Testis (tissue), 2 donors: ENCODE measurements at regions not wholly inside any gene's neighbourhood (a gene's known extent, or its start where the extent isn't known, plus 50 kb on each side); places are given as distances from the start of the nearest gene placed in this dataset.

Experiments used
- CTCF ChIP-seq, 3 experiments: fragments of 450-650 bp in 2 of 3; fragments of 200-600 bp in 1 of 3; sonication (generic) in 1 of 3; IDR thresholded peaks; one replicate each; pipeline ENCODE4 v1.5.1; 2016 to 2019; ENCODE audit warnings: antibody characterized with exemption in 3 of 3, mild to moderate bottlenecking in 2 of 3, moderate library complexity in 1 of 3
- POLR2A ChIP-seq: fragments of 450-650 bp; IDR thresholded peaks from one replicate; pipeline ENCODE4 v1.6.1; 2017; ENCODE audit warnings: antibody characterized with exemption, mild to moderate bottlenecking, moderate library complexity

- TF ChIP-seq POLR2A (no peak), CTCF (IDR thresholded peaks at IDR 0.05) (no peak)
These were observed 179.6 kb downstream of the TFAP2C start for GRCh38 chr20:56808732-56809131.
